ENCODE measurements at regions not wholly inside any gene's neighbourhood (a gene's known extent, or its start where the extent isn't known, plus 50 kb on each side); places are given as distances from the start of the nearest gene placed in this dataset.
"Not testable (repeated sequence)": the region's sequence is repeated elsewhere in the genome, so short reads cannot be mapped to it uniquely, and the experiment has no call there.

DNA sequence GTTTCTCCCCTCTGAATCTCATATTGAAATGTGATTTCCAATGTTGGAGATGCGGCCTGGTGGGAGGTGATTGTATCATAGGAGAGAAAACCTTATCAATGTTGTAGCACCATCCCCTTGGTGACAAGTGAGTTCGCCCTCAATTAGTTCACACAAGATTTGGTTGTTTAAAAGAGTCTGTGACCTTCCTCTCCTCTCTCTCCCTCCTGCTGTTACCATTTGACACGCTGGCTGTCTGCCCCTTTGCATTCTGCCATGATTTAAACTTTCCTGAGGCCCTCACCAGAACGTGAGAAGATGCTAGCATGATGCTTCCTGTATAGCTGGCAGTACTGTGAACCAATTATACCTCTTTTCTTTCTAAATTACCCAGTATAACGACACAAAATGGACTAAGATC lies 730.9 kb upstream of the PRMT6 start:
- no peak for DNase-seq

DNA sequence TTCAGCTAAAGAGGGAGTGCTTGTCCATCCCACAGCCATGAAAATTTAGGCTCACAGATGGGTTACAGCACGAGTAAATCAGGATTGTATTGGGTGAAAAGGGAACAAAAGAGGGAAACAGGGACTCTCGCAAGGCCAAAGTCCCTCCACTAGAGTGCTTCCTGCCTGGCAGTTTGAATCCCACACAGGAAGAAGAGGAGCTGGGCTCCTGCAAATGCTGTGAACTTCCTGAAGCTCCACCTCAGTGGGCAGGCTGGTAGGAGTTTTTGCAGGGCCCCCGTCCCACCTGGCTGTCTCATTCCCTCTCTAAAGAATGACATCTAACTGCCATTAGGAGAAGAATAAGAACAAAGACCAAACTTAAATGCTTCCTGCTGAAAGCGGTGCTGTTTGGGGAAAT lies 712.0 kb upstream of the PRMT6 start:
- DNase-seq = no peak

DNA sequence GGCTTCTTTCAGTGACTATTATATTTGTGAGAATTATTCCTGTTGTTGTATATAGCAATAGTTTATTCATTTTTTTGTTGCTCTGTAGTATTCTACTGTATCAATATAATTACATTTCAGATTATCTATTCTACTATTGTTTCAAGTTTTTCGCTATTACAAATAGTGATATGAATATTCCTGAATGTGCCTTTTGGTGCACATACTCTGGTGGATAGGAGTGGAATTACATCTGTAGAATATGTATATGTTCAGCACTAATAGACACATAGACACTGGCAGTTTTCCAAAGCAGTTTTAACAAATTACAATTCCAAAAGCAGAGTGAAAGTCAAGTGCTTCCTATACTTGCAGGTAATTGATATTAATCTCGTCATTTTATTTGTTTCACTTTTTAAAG lies 696.2 kb upstream of the PRMT6 start:
- no peak for DNase-seq

DNA sequence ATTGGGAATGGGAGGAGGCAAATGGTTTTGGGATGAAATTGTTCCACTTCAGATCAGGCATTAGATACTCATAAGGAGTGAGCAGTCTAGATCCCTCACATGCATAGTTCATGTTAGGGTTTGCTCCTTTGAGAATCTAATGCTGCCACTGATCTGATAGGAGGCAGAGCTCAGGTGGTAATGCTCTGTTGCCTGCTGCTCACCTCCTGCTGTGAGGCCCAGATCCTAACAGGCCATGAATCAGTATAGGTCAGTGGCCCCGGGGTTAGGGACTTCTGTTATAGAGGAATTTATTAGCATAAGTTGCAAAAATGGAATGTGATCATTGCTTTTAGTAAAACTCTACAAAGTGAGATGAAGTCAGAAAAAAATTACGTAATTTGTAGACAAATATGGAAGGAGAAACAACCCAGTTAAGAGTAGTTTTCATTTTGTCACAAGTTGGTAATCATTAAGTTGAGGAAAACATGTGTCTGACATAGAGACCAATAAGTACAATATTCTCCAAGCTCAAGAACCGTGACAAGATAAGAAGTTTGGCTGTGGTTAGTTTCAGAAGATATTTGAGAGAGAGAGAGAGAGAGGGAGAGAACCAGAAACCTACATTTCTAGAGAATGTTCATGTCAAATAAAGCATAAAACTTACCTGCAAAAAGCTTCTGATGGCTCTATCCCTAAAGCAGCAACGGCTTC lies 689.7 kb upstream of the PRMT6 start:
- DNase-seq = peak; percentile 7

DNA sequence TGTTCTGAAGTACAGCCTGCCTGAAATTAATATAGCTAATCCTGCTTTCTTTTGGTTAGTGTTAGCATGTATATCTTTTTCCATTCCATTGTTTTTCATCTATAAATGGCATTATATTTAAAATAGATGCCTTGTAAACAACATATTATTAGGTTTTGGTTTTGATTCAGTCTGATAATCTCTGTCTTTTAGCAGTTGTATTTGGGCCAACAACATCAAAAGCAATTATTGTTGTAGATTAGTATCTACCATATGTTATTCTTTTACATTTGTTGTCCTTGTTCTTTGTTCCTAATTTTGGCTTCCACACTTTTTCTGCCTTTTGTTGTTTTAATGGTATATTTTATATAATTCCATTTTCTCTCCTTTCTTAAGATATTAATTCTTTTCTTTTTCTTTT lies 678.2 kb upstream of the PRMT6 start:
- no peak for DNase-seq

DNA sequence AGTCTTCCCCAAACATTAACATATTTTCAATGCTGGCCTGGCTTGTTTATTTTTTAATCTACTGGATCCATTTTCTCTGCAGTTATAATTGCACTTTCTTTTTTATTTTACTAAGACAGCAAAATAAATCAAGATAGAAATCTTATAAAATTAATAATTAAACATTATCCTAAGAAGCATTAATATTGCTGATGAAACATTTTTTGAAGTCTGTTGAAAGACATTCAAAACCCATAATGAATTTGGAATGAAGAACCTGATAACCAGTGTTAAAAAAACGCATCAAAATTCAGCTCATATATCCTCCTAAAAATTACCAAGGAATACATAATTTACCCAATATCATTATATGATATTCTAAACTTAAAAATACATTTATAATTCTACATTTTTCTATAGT lies 675.7 kb upstream of the PRMT6 start:
- DNase-seq = no peak

DNA sequence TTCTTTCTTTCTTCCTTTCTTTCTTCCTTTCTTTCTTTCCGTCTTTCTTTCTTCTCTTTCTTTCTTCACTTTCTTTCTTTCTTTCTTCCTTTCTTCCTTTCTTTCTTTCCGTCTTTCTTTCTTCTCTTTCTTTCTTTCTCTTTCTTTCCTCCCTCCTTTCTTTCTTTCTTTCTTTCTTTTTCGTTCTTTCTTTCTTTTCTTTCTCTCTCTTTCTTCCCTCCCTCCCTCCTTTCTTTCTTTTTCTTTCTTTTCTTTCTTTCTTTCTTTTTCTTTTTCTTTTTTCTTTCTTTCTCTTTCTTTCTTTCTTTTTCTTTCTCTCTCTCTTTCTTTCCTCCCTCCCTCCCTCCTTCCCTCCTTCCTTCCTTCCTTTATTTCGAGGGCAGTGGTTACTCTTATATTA lies 667.3 kb upstream of the PRMT6 start:
- not testable (repeated sequence) for DNase-seq

DNA sequence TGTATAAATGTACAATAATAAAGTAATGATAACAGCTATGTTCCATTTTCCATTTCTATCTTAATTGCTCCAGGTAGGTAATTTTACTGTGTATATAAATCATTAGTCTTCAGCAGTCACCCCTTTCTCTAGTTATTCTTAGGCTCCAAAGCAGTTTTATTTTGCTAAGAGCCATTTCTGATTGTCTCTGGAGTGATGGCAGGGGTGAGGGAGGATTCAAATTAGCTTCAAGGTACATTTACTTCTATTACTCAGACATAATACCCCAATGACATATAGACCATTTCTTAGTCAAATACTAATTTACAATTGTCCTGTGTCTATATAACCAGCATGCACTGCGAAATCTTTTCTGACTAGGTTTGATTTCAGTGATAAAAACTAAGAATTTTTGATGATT lies 663.4 kb upstream of the PRMT6 start:
- no peak for DNase-seq

DNA sequence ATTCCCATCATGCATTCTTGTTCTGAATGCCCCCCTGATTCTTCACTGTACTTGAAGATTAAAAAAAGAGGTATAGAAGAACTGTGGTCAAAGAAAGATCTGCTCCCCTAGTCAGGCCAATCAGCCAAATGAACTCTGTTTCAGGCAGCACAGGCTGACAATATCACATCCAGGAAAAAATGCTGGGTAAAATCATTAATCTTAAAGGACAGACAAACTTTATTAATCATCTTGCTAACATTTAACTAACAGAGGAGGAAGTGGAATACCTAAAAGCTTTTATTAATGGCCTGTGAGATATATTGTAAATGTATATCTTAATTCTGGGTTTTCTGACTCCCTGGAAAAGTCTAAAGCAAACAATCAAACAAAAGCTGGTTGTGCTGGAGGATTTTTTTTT lies 660.5 kb upstream of the PRMT6 start:
- DNase-seq = no peak

DNA sequence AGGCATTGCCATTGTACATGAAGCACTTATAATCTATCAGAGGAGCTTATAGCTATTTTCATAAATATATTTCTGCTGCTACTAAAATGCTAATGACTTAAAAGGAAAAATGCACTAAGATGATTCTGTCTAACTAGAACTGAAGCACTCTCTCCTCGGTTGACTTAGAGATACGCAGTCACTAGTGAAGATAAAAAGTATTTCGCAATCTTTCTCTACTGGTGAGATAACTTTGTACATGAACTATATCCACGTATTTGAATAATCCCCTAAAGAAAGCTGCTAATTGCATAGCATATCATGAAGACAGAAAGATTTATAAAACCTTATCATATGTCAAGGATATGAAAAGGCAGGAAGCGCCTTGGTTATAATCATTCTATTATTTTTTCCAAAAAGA lies 658.1 kb upstream of the PRMT6 start:
- DNase-seq = no peak

DNA sequence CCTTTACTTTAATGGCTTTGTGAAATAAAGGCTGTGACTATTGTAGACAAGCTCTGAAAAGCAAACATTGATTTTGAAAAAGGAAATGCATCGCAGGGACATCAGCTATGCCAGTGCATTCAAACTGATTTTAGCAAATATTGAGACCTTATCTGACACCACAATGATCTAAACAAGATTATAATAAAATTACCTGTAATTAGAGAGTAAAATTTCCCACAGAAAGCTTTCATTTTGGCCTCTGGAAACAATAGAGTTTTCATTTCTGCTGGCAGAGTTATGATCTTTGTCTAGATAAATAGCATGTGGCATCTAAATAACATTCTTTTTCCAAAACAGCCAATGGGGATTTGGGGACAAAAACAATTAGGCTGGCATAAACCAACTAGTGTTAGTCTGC lies 650.4 kb upstream of the PRMT6 start:
- no peak for DNase-seq

DNA sequence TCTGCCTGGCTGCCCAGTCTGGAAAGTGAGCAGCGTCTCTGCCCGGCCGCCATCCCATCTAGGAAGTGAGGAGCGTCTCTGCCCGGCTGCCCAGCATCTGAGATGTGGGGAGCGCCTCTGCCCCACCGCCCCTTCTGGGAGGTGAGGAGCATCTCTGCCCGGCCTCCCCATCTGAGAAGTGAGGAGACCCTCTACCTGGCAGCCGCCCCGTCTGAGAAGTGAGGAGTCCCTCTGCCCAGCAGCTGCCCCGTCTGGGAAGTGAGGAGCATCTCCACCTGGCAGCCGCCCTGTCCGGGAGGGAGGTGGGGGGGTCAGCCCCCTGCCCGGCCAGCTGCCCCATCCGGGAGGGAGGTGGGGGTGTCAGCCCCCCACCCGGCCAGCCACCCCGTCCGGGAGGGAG lies 644.2 kb upstream of the PRMT6 start:
- DNase-seq = not testable (repeated sequence)

DNA sequence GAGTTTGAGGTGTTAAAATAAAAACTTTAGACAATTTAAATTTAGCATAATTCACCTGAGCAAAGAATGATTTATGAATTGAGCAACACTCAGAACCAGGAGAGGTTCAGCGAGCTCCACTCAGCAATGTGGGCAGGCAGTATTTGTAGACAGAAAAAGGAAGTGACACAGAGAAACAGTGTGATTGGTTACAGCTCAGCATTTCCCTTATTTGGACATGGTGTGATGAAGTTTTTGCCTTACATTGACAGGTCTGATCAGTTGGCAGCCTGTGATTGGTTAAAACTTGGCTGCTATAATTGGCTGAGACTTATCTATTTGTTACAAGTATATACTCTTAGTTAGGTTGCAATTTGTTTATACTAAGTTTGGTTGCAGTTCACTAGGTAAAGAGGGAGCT lies 621.2 kb upstream of the PRMT6 start:
- no peak for DNase-seq

DNA sequence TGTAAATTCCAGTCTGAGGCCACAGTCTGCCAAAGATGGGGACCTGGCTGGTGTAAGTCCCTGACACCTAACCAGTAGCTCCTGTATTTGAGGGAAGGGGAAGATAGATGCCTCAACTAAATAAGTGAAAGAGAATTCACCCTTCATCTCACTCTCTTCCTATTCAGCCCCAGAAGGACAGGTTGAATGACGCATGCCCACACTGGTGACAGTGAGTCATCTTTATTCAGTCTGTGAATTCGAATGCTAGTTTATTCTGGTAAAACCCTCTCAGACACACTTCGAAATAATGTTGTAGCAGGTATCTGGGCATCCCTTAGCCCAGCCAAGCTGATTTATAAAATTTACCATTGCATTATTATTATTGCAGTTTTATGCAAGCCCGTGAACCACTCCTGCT lies 617.0 kb upstream of the PRMT6 start:
- no peak for DNase-seq

DNA sequence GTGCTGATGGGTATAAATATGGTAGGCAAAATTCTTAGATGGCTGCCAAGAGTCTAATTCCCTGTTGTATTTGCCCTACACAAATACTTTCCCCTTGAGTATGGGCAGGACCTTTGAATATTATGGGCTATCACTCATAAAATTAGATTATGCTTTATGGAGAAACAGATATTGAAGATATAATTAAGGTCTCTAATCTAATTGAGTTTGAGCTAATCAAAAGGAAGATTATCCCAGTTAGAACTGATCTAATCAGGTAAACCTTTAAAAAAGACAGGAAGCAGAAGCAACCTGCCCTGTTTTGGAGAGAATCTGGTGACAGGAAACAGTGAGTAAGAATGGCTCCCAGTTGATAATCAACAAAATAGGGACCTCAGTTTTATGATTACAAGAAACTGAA lies 609.0 kb upstream of the PRMT6 start:
- DNase-seq = no peak

DNA sequence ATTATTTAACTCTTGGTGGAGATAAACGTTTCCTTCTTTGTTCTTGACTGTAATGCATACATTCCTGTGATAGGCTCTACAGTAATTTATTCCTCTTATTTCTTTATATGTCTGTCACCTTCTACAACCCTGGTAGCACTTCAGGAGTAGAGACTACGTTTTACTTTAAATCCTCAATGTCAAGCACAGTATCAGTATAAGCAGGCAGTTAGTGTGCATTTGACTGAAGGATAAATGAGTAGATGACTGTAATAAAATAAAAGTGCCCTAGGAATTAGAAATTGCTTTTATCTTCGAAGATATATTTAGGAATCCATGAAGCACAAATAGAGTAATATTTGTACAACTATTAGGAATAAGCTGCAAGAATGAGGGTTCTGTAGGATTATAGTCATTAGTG lies 599.6 kb upstream of the PRMT6 start:
- no peak for DNase-seq

DNA sequence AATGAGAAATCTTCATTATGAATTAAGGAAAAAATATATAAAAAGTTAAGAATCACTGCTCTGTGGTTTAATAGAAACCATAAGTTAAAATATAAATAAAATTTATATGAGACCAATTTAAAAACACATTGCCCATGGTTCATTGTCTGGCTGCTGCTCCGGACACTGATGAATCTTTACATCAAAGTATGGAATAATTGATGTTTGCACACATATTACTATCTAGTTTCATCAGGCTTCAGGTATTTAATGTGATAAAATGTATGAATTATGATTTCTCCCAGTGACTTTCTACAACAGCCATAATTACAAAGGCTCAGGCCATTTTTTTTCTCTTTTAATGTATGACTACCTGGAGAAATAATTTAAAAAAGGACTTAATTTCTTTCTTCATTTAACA lies 599.1 kb upstream of the PRMT6 start:
- no peak for DNase-seq

DNA sequence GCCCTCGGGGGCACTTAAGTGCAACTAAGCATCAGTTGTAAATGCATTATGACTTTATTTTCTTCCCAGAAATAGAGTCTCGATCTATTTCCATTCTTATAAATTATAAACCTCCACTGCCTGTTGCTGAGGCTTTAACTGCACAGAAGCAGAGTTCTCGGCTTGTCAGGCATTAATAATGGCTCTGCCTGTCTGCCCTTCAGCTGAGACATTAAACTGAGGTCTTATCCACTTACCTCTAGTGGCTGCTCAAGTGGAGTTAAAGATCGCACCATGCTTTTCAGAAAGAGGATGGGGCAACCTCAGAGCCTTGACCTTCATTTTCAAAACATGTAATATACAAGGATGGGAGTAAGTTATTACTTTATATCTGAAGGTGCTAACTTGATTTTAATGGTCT lies 597.6 kb upstream of the PRMT6 start:
- DNase-seq = peak; percentile 1

DNA sequence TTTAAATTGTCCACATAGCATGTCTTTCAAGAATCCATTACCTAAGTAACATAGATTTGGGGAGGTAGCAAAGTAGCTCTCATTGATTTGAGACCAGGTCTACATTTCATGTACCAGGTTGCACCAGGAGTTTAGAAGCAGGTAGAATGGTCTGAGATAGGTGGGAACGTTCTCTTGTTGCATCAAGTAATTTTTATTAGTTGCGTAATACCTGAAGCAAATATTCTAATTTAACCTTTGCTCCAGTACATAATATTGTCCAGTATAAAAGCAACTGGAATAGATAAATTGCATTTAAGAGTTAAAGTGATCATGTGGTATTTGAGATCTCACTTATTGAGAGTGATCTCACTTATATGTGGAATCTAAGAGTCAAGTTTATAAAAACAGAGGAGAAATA lies 597.1 kb upstream of the PRMT6 start:
- no peak for DNase-seq

DNA sequence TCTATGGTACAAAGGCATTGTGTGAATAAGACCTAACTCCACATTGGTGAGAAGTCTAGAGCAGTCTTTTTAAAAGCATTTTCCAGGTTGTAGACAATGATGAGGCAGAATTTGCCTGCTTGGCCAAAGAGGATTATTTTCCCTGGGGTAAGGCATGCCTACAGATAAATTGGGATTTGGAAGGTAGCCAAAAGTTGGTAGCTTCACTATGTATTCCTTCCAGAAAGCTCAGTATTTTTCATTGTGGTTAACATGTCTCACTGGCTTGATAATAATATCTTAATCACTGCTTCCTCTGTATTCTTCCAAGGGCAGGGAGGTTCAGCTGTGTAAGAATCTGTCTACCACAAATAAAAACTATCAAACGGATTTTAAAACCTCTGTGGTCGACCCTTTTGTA lies 590.8 kb upstream of the PRMT6 start:
- no peak for DNase-seq

DNA sequence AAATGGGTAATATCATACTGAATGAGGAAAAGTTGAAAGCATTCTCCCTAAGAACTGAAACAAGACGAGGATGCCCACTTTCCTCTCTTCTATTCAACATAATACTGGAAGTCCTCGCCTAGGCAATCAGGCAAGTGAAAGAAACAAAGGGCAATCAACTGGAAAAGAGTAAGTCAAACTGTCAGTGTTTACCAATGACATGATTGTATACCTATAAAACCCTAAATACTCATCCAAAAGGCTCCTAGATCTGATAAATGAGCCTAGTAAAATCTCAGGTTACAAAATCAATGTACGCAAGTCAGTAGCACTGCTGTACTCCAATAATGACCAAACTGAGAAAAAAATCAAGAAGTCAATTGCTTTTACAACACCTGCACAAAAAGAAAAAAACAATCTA lies 575.8 kb upstream of the PRMT6 start:
- DNase-seq = no peak

DNA sequence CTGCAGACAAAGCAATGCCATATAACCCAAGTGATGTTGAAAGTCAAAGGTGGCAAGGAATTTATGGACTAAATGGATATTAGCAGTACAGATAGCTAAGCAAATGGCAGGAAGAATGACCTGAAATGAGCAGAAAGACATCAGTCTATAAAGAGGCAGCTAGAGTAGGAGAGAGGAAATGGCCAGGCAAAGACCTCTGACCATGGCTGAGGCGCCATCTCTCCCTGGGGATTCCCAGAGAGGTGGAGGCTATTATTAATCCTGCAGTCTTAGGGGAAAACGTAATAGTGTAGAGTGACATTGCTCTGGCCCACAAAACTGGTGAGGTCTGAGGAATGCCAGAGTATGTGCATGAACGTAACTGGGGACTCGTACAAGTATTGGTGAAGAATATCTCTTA lies 563.6 kb upstream of the PRMT6 start:
- DNase-seq = no peak

DNA sequence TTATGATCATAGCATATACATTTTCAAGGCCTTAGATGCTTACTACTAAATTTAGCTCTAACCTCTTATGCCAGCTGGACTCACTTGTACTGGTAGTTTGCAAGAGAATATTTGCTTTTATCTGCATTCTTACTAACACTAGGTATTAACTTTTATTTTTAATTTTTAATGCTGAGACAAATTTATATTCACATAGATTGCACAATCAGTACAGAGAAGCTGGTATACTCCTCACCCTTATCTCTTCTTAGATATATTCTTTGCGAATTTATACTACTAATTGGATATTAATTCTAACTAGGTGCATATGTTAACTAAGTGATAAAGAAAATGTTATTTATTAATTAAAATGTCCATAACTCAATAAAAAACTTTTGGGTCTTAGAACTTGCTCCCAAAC lies 561.8 kb upstream of the PRMT6 start:
- DNase-seq = no peak

DNA sequence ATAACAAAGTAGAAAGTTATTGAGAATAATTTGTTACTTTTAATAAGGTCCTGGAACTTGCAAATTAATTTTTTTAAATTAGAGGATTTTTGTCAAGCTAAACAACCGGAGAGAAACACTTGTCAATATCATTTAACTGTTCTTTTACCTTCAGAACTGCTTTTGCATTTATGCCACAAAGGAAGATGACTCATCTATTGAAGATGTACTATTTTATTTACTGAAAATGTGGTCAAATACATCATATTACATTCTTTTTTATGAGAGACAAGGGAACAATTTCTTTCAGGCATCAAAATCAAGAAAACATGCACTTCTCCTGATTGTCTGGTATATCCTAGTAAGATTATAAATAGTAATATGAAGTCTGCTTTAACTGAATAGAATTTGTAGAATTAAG lies 558.2 kb upstream of the PRMT6 start:
- DNase-seq = no peak

DNA sequence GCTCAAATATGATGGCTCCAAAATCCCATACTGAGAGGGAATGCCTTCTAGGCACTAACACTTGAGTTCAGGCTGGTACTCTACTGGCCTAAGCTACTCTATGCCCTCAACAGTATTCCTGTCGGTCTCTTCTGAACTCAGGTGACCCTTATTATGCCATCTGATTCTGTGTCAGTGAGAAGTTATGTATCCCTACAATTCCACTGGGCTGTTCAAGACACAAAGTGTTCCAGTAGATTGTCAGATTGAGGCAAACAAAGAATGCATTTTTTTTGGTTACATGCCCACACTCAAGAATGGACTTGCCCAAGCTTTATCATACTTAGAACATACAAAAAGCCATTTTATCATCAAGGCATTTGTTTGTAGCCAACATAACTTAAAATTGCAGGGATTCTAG lies 553.8 kb upstream of the PRMT6 start:
- DNase-seq = no peak

DNA sequence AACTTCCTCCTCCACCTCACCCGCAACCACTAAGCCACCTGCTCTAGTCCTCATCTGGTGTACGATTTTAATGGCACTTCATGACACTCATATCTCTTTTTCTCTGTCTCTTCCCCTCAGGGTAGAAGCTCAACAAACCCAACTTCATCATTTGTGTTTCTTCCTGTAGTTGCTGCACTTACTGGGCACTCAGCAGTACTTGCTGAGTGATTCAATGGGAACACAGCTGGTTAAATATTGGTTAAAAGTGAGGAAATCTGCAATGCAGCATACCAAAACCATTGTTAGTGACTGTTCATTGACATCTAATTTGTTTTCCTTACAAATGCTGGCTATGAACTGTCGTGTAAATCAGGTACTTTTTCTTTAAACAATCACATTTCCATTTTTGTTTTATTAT lies 541.1 kb upstream of the PRMT6 start:
- no peak for DNase-seq

All from eye (tissue), 1 donor.